Kidney (tissue), 13 donors: ENCODE measurements at regions not wholly inside any gene's neighbourhood (a gene's known extent, or its start where the extent isn't known, plus 50 kb on each side); places are given as distances from the start of the nearest gene placed in this dataset.
A peak's percentile ranks its signal among the peaks of the same experiment; 100 is the strongest.

Experiments used
- DNase-seq, 5 donors: peaks; one replicate each; pipeline ENCODE4 v3.0.0-alpha.2; 2013 to 2020
- FAIRE-seq: peaks from 2 replicates; lab custom pipeline; 2012; peaks lifted over from hg19 to GRCh38; lab: Jason Lieb, UNC
- H3K27ac ChIP-seq, 2 donors: one replicate each; pipeline ENCODE4 v1.7.0; 2013; ENCODE audit warnings: low read depth in 2 of 2, low read length in 2 of 2, inconsistent platforms in 1 of 2
- H3K27me3 ChIP-seq: one replicate; pipeline ENCODE4 v1.7.1; 2013; ENCODE audit warnings: low read length, inconsistent platforms; ENCODE audit not compliant: control insufficient read depth, insufficient read depth
- H3K36me3 ChIP-seq, 3 donors: one replicate each; pipeline versions ENCODE4 v1.7.0 to v1.7.1; 2013; ENCODE audit warnings: low read length in 3 of 3, control low read depth in 1 of 3, inconsistent platforms in 1 of 3; ENCODE audit not compliant: insufficient read depth in 3 of 3, control insufficient read depth in 2 of 3
- H3K4me1 ChIP-seq, 3 donors: one replicate each; pipeline versions ENCODE4 v1.7.0 to v1.7.1; 2013; ENCODE audit warnings: low read length in 3 of 3, inconsistent platforms in 1 of 3, low read depth in 1 of 3; ENCODE audit not compliant: control insufficient read depth in 2 of 3, insufficient read depth in 2 of 3
- H3K4me3 ChIP-seq, 3 donors: one replicate each; pipeline versions ENCODE4 v1.7.0 to v1.8.1; 2013; ENCODE audit warnings: low read length in 3 of 3, control low read depth in 1 of 3, inconsistent platforms in 1 of 3
- H3K9ac ChIP-seq, 3 donors: one replicate each; pipeline versions ENCODE4 v1.7.0 to v1.7.1; 2013; ENCODE audit warnings: low read length in 3 of 3, control low read depth in 1 of 3, inconsistent platforms in 1 of 3
- H3K9me3 ChIP-seq, 3 donors: one replicate each; pipeline versions ENCODE4 v1.7.0 to v1.7.1; 2013; ENCODE audit warnings: low read length in 3 of 3, control low read depth in 1 of 3, inconsistent platforms in 1 of 3; ENCODE audit not compliant: control insufficient read depth in 2 of 3, insufficient read depth in 1 of 3
- intact Hi-C: fragments of 100-400 bp; cut with DNase I; formaldehyde crosslinking; loops from one replicate; pipeline ENCODE4 v1.11.1; 2022
- TF ChIP-seq, protein P1 (sequence below): IDR thresholded peaks from 3 replicates; pipeline ENCODE4 v1.5.1; 2012; ENCODE audit warnings: mild to moderate bottlenecking, moderate library complexity, borderline replicate concordance; ENCODE audit not compliant: insufficient read depth; ENCODE audit errors: extremely low read depth
- donor health status: control.
- donor health status: control.
- donor health status: control.
- donor health status: control.
- donor health status: control.
- donor health status: DM: yes; HTN: yes; CAD: no.
- donor health status: Normal renal cell carcinoma (clear cell type).

DNA sequence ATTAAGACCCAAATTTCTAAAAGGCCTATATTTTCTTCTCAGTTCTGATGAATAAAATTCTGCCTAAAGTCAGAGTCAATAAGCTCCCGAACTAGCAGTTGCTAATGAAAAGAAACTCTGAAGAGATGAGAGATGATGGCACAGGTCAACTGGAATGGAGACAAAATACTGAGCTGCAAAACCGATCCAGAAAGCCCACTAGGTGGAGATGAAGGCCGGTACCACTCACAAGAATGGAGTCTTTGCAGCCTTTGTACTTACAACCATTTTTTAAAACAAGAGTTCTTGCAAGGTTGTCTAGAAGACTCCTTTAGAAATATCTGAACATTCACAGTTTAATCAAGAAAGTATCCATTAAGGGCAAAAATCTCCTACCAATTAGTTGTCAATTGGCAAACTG, 119.9 kb upstream of the TJP1 start:
- TF ChIP-seq, protein P1, sequence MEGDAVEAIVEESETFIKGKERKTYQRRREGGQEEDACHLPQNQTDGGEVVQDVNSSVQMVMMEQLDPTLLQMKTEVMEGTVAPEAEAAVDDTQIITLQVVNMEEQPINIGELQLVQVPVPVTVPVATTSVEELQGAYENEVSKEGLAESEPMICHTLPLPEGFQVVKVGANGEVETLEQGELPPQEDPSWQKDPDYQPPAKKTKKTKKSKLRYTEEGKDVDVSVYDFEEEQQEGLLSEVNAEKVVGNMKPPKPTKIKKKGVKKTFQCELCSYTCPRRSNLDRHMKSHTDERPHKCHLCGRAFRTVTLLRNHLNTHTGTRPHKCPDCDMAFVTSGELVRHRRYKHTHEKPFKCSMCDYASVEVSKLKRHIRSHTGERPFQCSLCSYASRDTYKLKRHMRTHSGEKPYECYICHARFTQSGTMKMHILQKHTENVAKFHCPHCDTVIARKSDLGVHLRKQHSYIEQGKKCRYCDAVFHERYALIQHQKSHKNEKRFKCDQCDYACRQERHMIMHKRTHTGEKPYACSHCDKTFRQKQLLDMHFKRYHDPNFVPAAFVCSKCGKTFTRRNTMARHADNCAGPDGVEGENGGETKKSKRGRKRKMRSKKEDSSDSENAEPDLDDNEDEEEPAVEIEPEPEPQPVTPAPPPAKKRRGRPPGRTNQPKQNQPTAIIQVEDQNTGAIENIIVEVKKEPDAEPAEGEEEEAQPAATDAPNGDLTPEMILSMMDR: peak; percentile 30
- H3K9ac ChIP-seq: no peak overlapping the region
- H3K4me3 ChIP-seq: no peak overlapping the region
- no peaks in the 10 kb centered on the region for H3K9me3 ChIP-seq
- intact Hi-C loops: no loop called here
- H3K27ac ChIP-seq: no peak overlapping the region
- DNase-seq: peak in 1 of 5 donors; percentile 47
- FAIRE-seq: peak; percentile 32
- peaks cover 0 to 3% (median 0%) of the 10 kb centered on the region in 3 donors for H3K4me1 ChIP-seq
- no peaks in the 10 kb centered on the region for H3K27me3 ChIP-seq
- no peaks in the 10 kb centered on the region for H3K36me3 ChIP-seq

DNA sequence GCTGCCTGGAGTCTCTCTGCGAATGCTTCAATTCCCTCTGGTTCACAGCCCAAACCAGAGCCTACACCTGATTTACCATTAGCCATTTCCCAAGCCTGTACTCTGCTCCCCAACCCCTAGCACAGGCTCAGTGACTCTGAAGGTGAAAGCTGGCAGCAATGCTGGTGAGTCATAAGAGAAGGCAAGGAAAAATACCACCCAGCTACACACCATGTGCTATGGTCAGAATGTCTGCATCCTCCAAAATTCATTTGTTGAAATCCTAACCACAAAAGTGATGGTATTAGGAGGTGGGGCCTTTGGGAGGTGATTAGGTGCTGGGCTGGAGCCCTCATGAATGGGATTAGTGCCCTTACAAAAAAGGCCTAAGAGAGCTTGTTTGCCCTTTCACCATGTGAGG, 117.1 kb upstream of the TJP1 start:
- intact Hi-C loops: no loop called here
- no peak overlapping the region for H3K4me3 ChIP-seq
- no peak for FAIRE-seq
- H3K9ac ChIP-seq: no peak overlapping the region
- DNase-seq: no peak
- H3K9me3 ChIP-seq: no peaks in the 10 kb centered on the region
- H3K4me1 ChIP-seq: peaks cover 0 to 3% (median 0%) of the 10 kb centered on the region in 3 donors
- no peak overlapping the region for H3K27ac ChIP-seq
- no peaks in the 10 kb centered on the region for H3K36me3 ChIP-seq
- TF ChIP-seq, protein P1: no peak
- no peaks in the 10 kb centered on the region for H3K27me3 ChIP-seq

DNA sequence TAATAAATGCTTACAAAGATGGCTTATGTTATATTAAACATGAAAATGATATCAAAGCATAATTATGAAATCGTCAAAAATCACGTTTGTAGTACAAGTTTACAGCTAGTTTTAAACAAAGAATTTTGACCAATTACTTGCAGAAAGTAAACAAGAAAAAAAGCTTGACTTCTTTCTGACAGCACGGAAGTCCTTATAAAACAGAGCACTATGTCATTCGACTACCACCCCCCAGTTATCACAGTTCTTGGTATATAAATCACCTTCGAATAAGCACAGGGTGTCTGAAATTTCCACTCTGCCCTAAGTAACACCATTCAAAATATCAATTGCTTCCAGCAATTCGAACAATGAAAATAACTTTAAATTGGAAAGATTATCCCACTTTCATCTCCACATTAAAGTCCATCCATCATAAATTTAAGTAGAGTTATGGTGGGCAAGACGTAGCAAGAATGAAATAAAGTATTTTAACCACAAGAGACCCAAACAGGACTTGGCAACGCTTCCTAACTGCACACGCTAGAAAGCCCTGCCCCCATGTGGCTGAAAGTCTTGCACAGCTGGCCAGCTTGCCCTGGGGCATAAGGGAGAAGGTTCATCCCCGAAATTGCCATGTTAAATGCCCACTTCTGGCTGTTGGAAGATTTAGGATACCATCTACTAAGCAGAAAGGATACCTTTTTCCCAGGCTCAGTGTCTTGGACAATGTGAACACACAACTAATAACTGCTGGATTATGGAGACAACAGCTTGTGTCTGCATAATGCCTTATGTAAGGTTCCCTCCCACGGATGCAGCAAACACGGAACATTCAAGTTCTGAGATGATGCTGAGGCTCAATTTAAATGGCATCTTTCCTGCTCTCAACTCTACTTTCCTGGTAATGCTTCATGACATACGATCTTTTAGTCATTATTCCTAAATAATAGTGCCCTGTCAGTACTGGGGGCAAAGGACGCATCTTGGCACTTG, 116.4 kb upstream of the TJP1 start:
- intact Hi-C loops: no loop called here

More for the DNA sequence above, 116.4 kb upstream of the TJP1 start:
- Histone ChIP-seq H3K36me3 (no peaks in the 10 kb centered on the region), H3K4me1 (peaks cover 0 to 3% (median 0%) of the 10 kb centered on the region in 3 donors), H3K9me3 (no peaks in the 10 kb centered on the region), H3K27me3 (no peaks in the 10 kb centered on the region), H3K4me3 (no peak overlapping the region), H3K27ac (no peak overlapping the region), H3K9ac (no peak overlapping the region)
- DNase-seq (peak in 1 of 5 donors; percentile 45), FAIRE-seq (no peak)
- TF ChIP-seq, protein P1: peak; percentile 12
